H1 (cell line): ENCODE measurements at regions not wholly inside any gene's neighbourhood (a gene's known extent, or its start where the extent isn't known, plus 50 kb on each side); places are given as distances from the start of the nearest gene placed in this dataset.

ENCODE experiments used
- CTCF ChIA-PET: fragments of 300-600 bp; sonication (Branson Sonifier 250); formaldehyde crosslinking; loops from one replicate; lab custom pipeline; 2021; ENCODE audit not compliant: partially characterized antibody; lab: Charles Lee
- POLR2A ChIA-PET: fragments of 300-600 bp; sonication (Branson Sonifier 250); formaldehyde crosslinking; loops from one replicate; lab custom pipeline; 2021; ENCODE audit warnings: inconsistent platforms; ENCODE audit not compliant: partially characterized antibody; lab: Charles Lee
- DNase-seq, 2 experiments: peaks; one replicate each; pipeline versions ENCODE4 v3.0.0 to v3.0.0-alpha.2; 2010 to 2022; ENCODE audit warnings: low spot score in 2 of 2, low read depth in 1 of 2, mixed read lengths in 1 of 2
- FAIRE-seq: peaks from 2 replicates; lab custom pipeline; 2011; peaks lifted over from hg19 to GRCh38; lab: Jason Lieb, UNC
- H2AFZ ChIP-seq: 2 replicates; pipeline ENCODE4 v1.8.1; 2012; ENCODE audit warnings: low read length, inconsistent platforms
- H2AK5ac ChIP-seq: 2 replicates; pipeline ENCODE4 v1.6.1; 2013; ENCODE audit warnings: low read depth, low read length
- H2BK120ac ChIP-seq: replicated peaks from 2 replicates; pipeline ENCODE3; 2013; ENCODE audit warnings: low read depth, low read length, inconsistent platforms
- H2BK12ac ChIP-seq: 2 replicates; pipeline ENCODE4 v1.6.1; 2013; ENCODE audit warnings: low read depth, low read length
- H2BK15ac ChIP-seq: 2 replicates; pipeline ENCODE4 v1.6.1; 2013; ENCODE audit warnings: low read length
- H2BK20ac ChIP-seq: 2 replicates; pipeline ENCODE4 v1.6.1; 2013; ENCODE audit warnings: low read length
- H2BK5ac ChIP-seq: 2 replicates; pipeline ENCODE4 v1.6.1; 2013; ENCODE audit warnings: low read depth, low read length
- H3K14ac ChIP-seq: 2 replicates; pipeline ENCODE4 v1.6.1; 2013; ENCODE audit warnings: inconsistent platforms; ENCODE audit not compliant: insufficient read length
- H3K18ac ChIP-seq: 2 replicates; pipeline ENCODE4 v1.6.1; 2013; ENCODE audit warnings: low read length; ENCODE audit errors: extremely low read depth
- H3K23ac ChIP-seq: 2 replicates; pipeline ENCODE4 v1.6.1; 2013; ENCODE audit warnings: inconsistent platforms; ENCODE audit not compliant: insufficient read length
- H3K23me2 ChIP-seq: 2 replicates; pipeline ENCODE4 v1.6.1; 2013; ENCODE audit warnings: low read depth, low read length
- H3K27ac ChIP-seq: 2 replicates; pipeline ENCODE4 v1.6.1; 2011; ENCODE audit warnings: low read depth, low read length, inconsistent platforms
- H3K27me3 ChIP-seq, 4 experiments: replicated peaks in 1 of 4; 1 replicate in 1 of 4; 2 replicates in 3 of 4; pipeline versions ENCODE4 v1.6.1 to v1.8.1; 2011 to 2013; ENCODE audit warnings: low read length in 3 of 4, mild to moderate bottlenecking in 3 of 4, inconsistent platforms in 2 of 4, mixed read lengths in 2 of 4, moderate library complexity in 1 of 4; ENCODE audit not compliant: control insufficient read depth in 3 of 4, insufficient read depth in 3 of 4; ENCODE audit errors: extremely low read depth in 1 of 4
- H3K36me3 ChIP-seq, 4 experiments: 2 replicates each; pipeline versions ENCODE4 v1.6.1 to v1.8.1; 2011 to 2013; ENCODE audit warnings: mild to moderate bottlenecking in 4 of 4, low read length in 3 of 4, moderate library complexity in 2 of 4, control low read depth in 1 of 4, inconsistent platforms in 1 of 4; ENCODE audit not compliant: insufficient read depth in 4 of 4, control insufficient read depth in 2 of 4
- H3K4ac ChIP-seq: replicated peaks from 2 replicates; pipeline ENCODE3; 2013; ENCODE audit warnings: low read length, low read depth, mixed read lengths, inconsistent platforms; ENCODE audit not compliant: insufficient read length
- H3K4me1 ChIP-seq, 4 experiments: replicated peaks in 1 of 4; 1 replicate in 1 of 4; 2 replicates in 3 of 4; pipeline versions ENCODE4 v1.6.1 to v1.8.1; 2011 to 2013; ENCODE audit warnings: low read length in 3 of 4, inconsistent platforms in 2 of 4, mixed read lengths in 1 of 4; ENCODE audit not compliant: insufficient read depth in 4 of 4, control insufficient read depth in 3 of 4
- H3K4me2 ChIP-seq, 2 experiments: 2 replicates each; pipeline versions ENCODE4 v1.6.1 to v1.8.1; 2011 to 2013; ENCODE audit warnings: low read depth in 2 of 2, low read length in 2 of 2, control low read depth in 1 of 2, inconsistent platforms in 1 of 2, mild to moderate bottlenecking in 1 of 2; ENCODE audit not compliant: insufficient read depth in 1 of 2
- H3K4me3 ChIP-seq, 4 experiments: fragments of 200-600, 300-600 bp in 1 of 4; sonication (generic), shearing (Covaris generic), sonication (Bioruptor Twin) in 1 of 4; 2 replicates each; pipeline versions ENCODE4 v1.5.1 to v1.8.1; 2011 to 2016; ENCODE audit warnings: low read length in 4 of 4, low read depth in 3 of 4, control low read depth in 2 of 4, inconsistent platforms in 2 of 4, mild to moderate bottlenecking in 2 of 4, mixed read lengths in 1 of 4, moderate library complexity in 1 of 4; ENCODE audit not compliant: insufficient read depth in 2 of 4; ENCODE audit errors: extremely low read depth in 1 of 4
- H3K56ac ChIP-seq: replicated peaks from 2 replicates; pipeline ENCODE3; 2013; ENCODE audit warnings: low read depth, mild to moderate bottlenecking, mixed read lengths, low read length, inconsistent platforms; ENCODE audit not compliant: insufficient read length
- H3K79me1 ChIP-seq: 2 replicates; pipeline ENCODE4 v1.6.1; 2013; ENCODE audit warnings: low read depth, low read length, control low read depth
- H3K79me2 ChIP-seq, 2 experiments: 2 replicates each; pipeline versions ENCODE4 v1.6.1 to v1.8.1; 2012 to 2013; ENCODE audit warnings: low read length in 2 of 2, mild to moderate bottlenecking in 2 of 2, inconsistent platforms in 1 of 2; ENCODE audit not compliant: insufficient read depth in 2 of 2, control insufficient read depth in 1 of 2
- H3K9ac ChIP-seq, 4 experiments: replicated peaks in 1 of 4; 1 replicate in 1 of 4; 2 replicates in 3 of 4; pipeline versions ENCODE4 v1.6.1 to v1.8.1; 2011 to 2013; ENCODE audit warnings: low read depth in 3 of 4, low read length in 3 of 4, control low read depth in 2 of 4, mild to moderate bottlenecking in 2 of 4, moderate library complexity in 2 of 4, inconsistent platforms in 1 of 4; ENCODE audit errors: extremely low read depth in 1 of 4
- H3K9me3 ChIP-seq, 2 experiments: 2 replicates each; pipeline versions ENCODE4 v1.6.1 to v1.8.1; 2012 to 2013; ENCODE audit warnings: mild to moderate bottlenecking in 2 of 2, moderate library complexity in 2 of 2, control low read depth in 1 of 2, inconsistent platforms in 1 of 2, low read depth in 1 of 2, low read length in 1 of 2, mixed read lengths in 1 of 2; ENCODE audit not compliant: insufficient read depth in 2 of 2
- H4K20me1 ChIP-seq, 2 experiments: replicated peaks in 1 of 2; 2 replicates each; pipeline versions ENCODE3 to v1.8.1; 2011 to 2013; ENCODE audit warnings: inconsistent platforms in 2 of 2, low read length in 2 of 2, mild to moderate bottlenecking in 1 of 2; ENCODE audit not compliant: insufficient read depth in 2 of 2, control insufficient read depth in 1 of 2
- H4K5ac ChIP-seq: 2 replicates; pipeline ENCODE4 v1.6.1; 2013; ENCODE audit warnings: low read length, low read depth, mixed read lengths, inconsistent platforms; ENCODE audit not compliant: insufficient read length
- H4K8ac ChIP-seq: 2 replicates; pipeline ENCODE4 v1.8.0; 2013; ENCODE audit warnings: mild to moderate bottlenecking, moderate library complexity, low read length, inconsistent platforms; ENCODE audit not compliant: insufficient read depth; ENCODE audit errors: extremely low read depth
- H4K91ac ChIP-seq: replicated peaks from 2 replicates; pipeline ENCODE3; 2013; ENCODE audit warnings: low read length, mixed read lengths, inconsistent platforms; ENCODE audit not compliant: insufficient read length
- BACH1 ChIP-seq: IDR thresholded peaks from 2 replicates; pipeline ENCODE4 v1.6.1; 2012; ENCODE audit warnings: low read length, improper control_type of control experiment
- BCL11A ChIP-seq, 2 experiments: IDR thresholded peaks; one replicate each; pipeline ENCODE4 v1.6.1; 2011; ENCODE audit warnings: low read depth in 2 of 2, low read length in 2 of 2, mild to moderate bottlenecking in 2 of 2
- BRCA1 ChIP-seq: IDR thresholded peaks from 2 replicates; pipeline ENCODE4 v1.6.1; 2012; ENCODE audit warnings: low read depth, low read length, improper control_type of control experiment
- CBX8 ChIP-seq: fragments of 300-800, 300-1000 bp; sonication (generic); IDR thresholded peaks from 2 replicates; pipeline ENCODE4 v1.7.1; 2016; ENCODE audit warnings: low read depth, low read length, borderline replicate concordance
- CHD2 ChIP-seq: IDR thresholded peaks from 2 replicates; pipeline ENCODE4 v1.6.1; 2012; ENCODE audit warnings: low read length, improper control_type of control experiment
- GTF2F1 ChIP-seq: IDR thresholded peaks from 2 replicates; pipeline ENCODE4 v1.6.1; 2012; ENCODE audit warnings: low read depth, low read length, improper control_type of control experiment, borderline replicate concordance
- HDAC2 ChIP-seq, 2 experiments: fragments of 300-600 bp in 1 of 2; sonication (generic) in 1 of 2; IDR thresholded peaks; 2 replicates each; pipeline ENCODE4 v1.6.1; 2011 to 2012; ENCODE audit warnings: low read depth in 2 of 2, low read length in 2 of 2, mild to moderate bottlenecking in 2 of 2, moderate library complexity in 2 of 2, borderline replicate concordance in 1 of 2, inconsistent platforms in 1 of 2
- MAFK ChIP-seq: IDR thresholded peaks from 2 replicates; pipeline ENCODE4 v1.6.1; 2012; ENCODE audit warnings: low read depth, mild to moderate bottlenecking, improper control_type of control experiment, low read length
- SIRT6 ChIP-seq: IDR thresholded peaks from one replicate; pipeline ENCODE4 v1.7.1; 2012; ENCODE audit warnings: low read length, inconsistent platforms
- SRF ChIP-seq: IDR thresholded peaks from 2 replicates; pipeline ENCODE4 v1.6.1; 2011; ENCODE audit warnings: mild to moderate bottlenecking, low read depth, low read length, moderate library complexity
- SUZ12 ChIP-seq: fragments of 200-600 bp; sonication (generic); IDR thresholded peaks from 2 replicates; pipeline ENCODE4 v1.6.1; 2012; ENCODE audit warnings: mild to moderate bottlenecking, inconsistent platforms, low read length, moderate library complexity, mixed read lengths
- WGBS, 2 experiments: shearing (Covaris generic) in 1 of 2; methylation state at CpG; one replicate each; pipeline versions ENCODE4 v1.1.6 to v1.1.7; 2013 to 2015; ENCODE audit warnings: low lambda C conversion rate in 2 of 2, mixed read lengths in 2 of 2, inconsistent platforms in 1 of 2, low coverage in 1 of 2, missing lambda C conversion rate in 1 of 2; ENCODE audit not compliant: insufficient replicate concordance in 2 of 2, insufficient coverage in 1 of 2, insufficient read length in 1 of 2; ENCODE audit errors: extremely low coverage in 1 of 2, missing lambda C conversion rate in 1 of 2; 5-methylcytosine and 5-hydroxymethylcytosine counted together
- TF ChIP-seq, protein P1 (sequence below): IDR thresholded peaks from 2 replicates; pipeline ENCODE4 v1.6.1; 2011; ENCODE audit warnings: low read depth, mild to moderate bottlenecking, low read length; ENCODE audit not compliant: insufficient read depth
- TF ChIP-seq, protein P2 (sequence below): IDR thresholded peaks from 2 replicates; pipeline ENCODE4 v1.6.1; 2012; ENCODE audit warnings: low read length, inconsistent platforms

- H3K4me1 ChIP-seq, result peaks cover 0 to 11% (median 5%) of the 10 kb centered on the region in 4 experiments; a peak in 4 of 7 replicates
- H2BK120ac ChIP-seq, result no peak overlapping the region
- H4K8ac ChIP-seq, result no peak overlapping the region
- H2BK15ac ChIP-seq, result no peak overlapping the region
- no peaks in the 10 kb centered on the region for H3K79me1 ChIP-seq
- H3K14ac ChIP-seq, result no peak overlapping the region
- H2BK12ac ChIP-seq, result no peak overlapping the region
- H3K56ac ChIP-seq, result no peak overlapping the region
- no peaks in the 10 kb centered on the region for H3K9me3 ChIP-seq
- no peak overlapping the region for H3K9ac ChIP-seq
- no peak overlapping the region for H3K4ac ChIP-seq
- no peak overlapping the region for H3K27ac ChIP-seq
- H4K20me1 ChIP-seq, result no peaks in the 10 kb centered on the region
- no peak overlapping the region for H2AFZ ChIP-seq
- H3K23ac ChIP-seq, result no peak overlapping the region
- peak overlapping the region in 1 of 4 experiments; percentile 28; a peak in 1 of 8 replicates for H3K4me3 ChIP-seq
- no peak overlapping the region for H3K4me2 ChIP-seq
- ChIA-PET POLR2A (no interaction called here), CTCF (interaction anchor here (1.4 kb wide), 1 partner anchor 10 kb away, joined by 6 read pairs; no protein-coding TSS in a partner anchor)
- no peaks in the 10 kb centered on the region for H3K79me2 ChIP-seq
- no peak for FAIRE-seq
- H4K5ac ChIP-seq, result no peak overlapping the region
- no peak overlapping the region for H2BK5ac ChIP-seq
- WGBS, 2 experiments, result 75% methylated on average over 1 of the region's 1 CpG; no CpG with 5 or more reads in 1 of the 2 experiments
- no peak overlapping the region for H4K91ac ChIP-seq
- no peak overlapping the region for H2AK5ac ChIP-seq
- no peak for DNase-seq
- no peak overlapping the region for H3K18ac ChIP-seq
- no peak overlapping the region for H2BK20ac ChIP-seq
- H3K23me2 ChIP-seq, result no peaks in the 10 kb centered on the region
- no peaks in the 10 kb centered on the region for H3K27me3 ChIP-seq
- H3K36me3 ChIP-seq, result no peaks in the 10 kb centered on the region
- TF ChIP-seq CHD2 (no peak), MAFK (no peak), GTF2F1 (no peak), BCL11A (IDR thresholded peaks at IDR 0.05; ENCODE audit: low read depth in 2 of 2, low read length in 2 of 2) (no peak), CBX8 (no peak), BRCA1 (no peak), BACH1 (no peak), SUZ12 (no peak), HDAC2 (IDR thresholded peaks at IDR 0.05; ENCODE audit: borderline replicate concordance in 1 of 2, low read depth in 2 of 2, low read length in 2 of 2) (no peak), SIRT6 (no peak), SRF (no peak)
- TF ChIP-seq, protein P1, sequence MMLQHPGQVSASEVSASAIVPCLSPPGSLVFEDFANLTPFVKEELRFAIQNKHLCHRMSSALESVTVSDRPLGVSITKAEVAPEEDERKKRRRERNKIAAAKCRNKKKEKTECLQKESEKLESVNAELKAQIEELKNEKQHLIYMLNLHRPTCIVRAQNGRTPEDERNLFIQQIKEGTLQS, result no peak
- TF ChIP-seq, protein P2, sequence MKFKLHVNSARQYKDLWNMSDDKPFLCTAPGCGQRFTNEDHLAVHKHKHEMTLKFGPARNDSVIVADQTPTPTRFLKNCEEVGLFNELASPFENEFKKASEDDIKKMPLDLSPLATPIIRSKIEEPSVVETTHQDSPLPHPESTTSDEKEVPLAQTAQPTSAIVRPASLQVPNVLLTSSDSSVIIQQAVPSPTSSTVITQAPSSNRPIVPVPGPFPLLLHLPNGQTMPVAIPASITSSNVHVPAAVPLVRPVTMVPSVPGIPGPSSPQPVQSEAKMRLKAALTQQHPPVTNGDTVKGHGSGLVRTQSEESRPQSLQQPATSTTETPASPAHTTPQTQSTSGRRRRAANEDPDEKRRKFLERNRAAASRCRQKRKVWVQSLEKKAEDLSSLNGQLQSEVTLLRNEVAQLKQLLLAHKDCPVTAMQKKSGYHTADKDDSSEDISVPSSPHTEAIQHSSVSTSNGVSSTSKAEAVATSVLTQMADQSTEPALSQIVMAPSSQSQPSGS, result no peak
These were observed 1134.3 kb downstream of the SLITRK1 start for GRCh38 chr13:82747958-82748357.
